ENCODE measurements at regions not wholly inside any gene's neighbourhood (a gene's known extent, or its start where the extent isn't known, plus 50 kb on each side); places are given as distances from the start of the nearest gene placed in this dataset.
"Not testable (repeated sequence)": the region's sequence is repeated elsewhere in the genome, so short reads cannot be mapped to it uniquely, and the experiment has no call there.

- DNase-seq: no peak
These were observed 862.2 kb upstream of the LRATD1 start for GRCh38 chr2:13770279-13770678.

GRCh38 chr2:13779996-13780395 lies 852.5 kb upstream of the LRATD1 start:
- no peak for DNase-seq

- DNase-seq: no peak
These were observed 841.4 kb upstream of the LRATD1 start for GRCh38 chr2:13791019-13791547.

GRCh38 chr2:13806539-13806938 lies 826.0 kb upstream of the LRATD1 start:
- no peak for DNase-seq

GRCh38 chr2:13813236-13813635 lies 819.3 kb upstream of the LRATD1 start:
- DNase-seq: no peak

- no peak for DNase-seq
These were observed 814.5 kb upstream of the LRATD1 start for GRCh38 chr2:13818002-13818401.

- DNase-seq: no peak
These were observed 812.6 kb upstream of the LRATD1 start for GRCh38 chr2:13819896-13820295.

GRCh38 chr2:13821255-13821880 lies 811.1 kb upstream of the LRATD1 start:
- no peak for DNase-seq

- no peak for DNase-seq
These were observed 810.2 kb upstream of the LRATD1 start for GRCh38 chr2:13822365-13822764.

GRCh38 chr2:13826314-13826853 lies 806.1 kb upstream of the LRATD1 start:
- no peak for DNase-seq

- no peak for DNase-seq
These were observed 773.9 kb upstream of the LRATD1 start for GRCh38 chr2:13858626-13859025.

- not testable (repeated sequence) for DNase-seq
These were observed 764.2 kb upstream of the LRATD1 start for GRCh38 chr2:13868275-13868674.

GRCh38 chr2:13876491-13877037 lies 756.0 kb upstream of the LRATD1 start:
- DNase-seq: no peak

GRCh38 chr2:13877571-13877970 lies 754.9 kb upstream of the LRATD1 start:
- no peak for DNase-seq

- DNase-seq: no peak
These were observed 748.1 kb upstream of the LRATD1 start for GRCh38 chr2:13884291-13884976.

GRCh38 chr2:13901526-13901925 lies 731.0 kb upstream of the LRATD1 start:
- DNase-seq: no peak

- no peak for DNase-seq
These were observed 726.7 kb upstream of the LRATD1 start for GRCh38 chr2:13905831-13906230.

- no peak for DNase-seq
These were observed 716.5 kb upstream of the LRATD1 start for GRCh38 chr2:13916066-13916465.

- no peak for DNase-seq
These were observed 714.6 kb upstream of the LRATD1 start for GRCh38 chr2:13917958-13918357.

GRCh38 chr2:13919981-13920382 lies 712.5 kb upstream of the LRATD1 start:
- DNase-seq: no peak

GRCh38 chr2:13921245-13921644 lies 711.3 kb upstream of the LRATD1 start:
- no peak for DNase-seq

GRCh38 chr2:13923823-13924222 lies 708.7 kb upstream of the LRATD1 start:
- DNase-seq: no peak

- no peak for DNase-seq
These were observed 690.4 kb upstream of the LRATD1 start for GRCh38 chr2:13942111-13942510.

GRCh38 chr2:13950761-13951160 lies 681.8 kb upstream of the LRATD1 start:
- no peak for DNase-seq

Measured in stimulated activated CD4-positive, alpha-beta T cell treated with anti-CD3 and anti-CD28 coated beads, Interleukin-4, amount 100 ng/mL, for 24 hours (primary cell).